ENCODE measurements at regions not wholly inside any gene's neighbourhood (a gene's known extent, or its start where the extent isn't known, plus 50 kb on each side); places are given as distances from the start of the nearest gene placed in this dataset.

DNA sequence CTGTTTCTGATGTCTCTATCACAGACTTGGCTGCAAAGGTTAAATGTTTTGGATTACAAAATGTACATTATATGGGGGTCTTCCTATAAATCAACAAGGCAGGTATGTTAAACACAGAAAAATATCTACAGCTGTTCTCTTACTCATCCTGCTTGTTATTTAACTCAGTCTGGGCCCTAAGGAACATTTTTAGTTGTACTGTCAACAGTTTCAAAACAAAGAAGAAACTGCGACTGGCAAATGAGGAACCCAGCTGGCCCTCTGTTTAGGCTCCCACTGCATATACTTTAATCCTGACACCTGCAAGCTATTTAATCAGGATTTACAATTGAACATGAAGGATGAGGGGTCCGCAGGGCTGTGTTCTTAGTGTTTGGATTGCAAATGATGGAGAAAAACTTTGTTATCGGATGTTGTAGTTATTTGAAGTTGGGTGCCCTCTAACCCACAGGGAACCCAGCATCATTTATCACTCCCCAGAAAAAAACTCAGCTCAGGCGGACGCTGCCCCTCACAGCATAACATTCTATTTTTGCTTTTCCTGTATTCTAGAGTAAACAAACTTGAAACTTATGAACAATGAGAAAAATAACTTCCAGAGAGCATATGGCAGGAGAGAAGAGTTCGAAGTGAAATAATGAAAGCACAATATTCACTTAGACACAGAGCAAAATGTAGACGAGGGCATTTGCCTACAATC lies 91.2 kb downstream of the POLR2M start:
- TF ChIP-seq, protein P1, sequence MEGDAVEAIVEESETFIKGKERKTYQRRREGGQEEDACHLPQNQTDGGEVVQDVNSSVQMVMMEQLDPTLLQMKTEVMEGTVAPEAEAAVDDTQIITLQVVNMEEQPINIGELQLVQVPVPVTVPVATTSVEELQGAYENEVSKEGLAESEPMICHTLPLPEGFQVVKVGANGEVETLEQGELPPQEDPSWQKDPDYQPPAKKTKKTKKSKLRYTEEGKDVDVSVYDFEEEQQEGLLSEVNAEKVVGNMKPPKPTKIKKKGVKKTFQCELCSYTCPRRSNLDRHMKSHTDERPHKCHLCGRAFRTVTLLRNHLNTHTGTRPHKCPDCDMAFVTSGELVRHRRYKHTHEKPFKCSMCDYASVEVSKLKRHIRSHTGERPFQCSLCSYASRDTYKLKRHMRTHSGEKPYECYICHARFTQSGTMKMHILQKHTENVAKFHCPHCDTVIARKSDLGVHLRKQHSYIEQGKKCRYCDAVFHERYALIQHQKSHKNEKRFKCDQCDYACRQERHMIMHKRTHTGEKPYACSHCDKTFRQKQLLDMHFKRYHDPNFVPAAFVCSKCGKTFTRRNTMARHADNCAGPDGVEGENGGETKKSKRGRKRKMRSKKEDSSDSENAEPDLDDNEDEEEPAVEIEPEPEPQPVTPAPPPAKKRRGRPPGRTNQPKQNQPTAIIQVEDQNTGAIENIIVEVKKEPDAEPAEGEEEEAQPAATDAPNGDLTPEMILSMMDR (IDR thresholded peaks at IDR 0.05; ENCODE audit: insufficient read depth, low read length, poor library complexity, severe bottlenecking) = no peak
- no peak for TF ChIP-seq EZH2phosphoT487 (conservative IDR thresholded peaks at IDR 0.05; ENCODE audit: low read length)
